CD4-positive, alpha-beta memory T cell (primary cell): ENCODE measurements at regions not wholly inside any gene's neighbourhood (a gene's known extent, or its start where the extent isn't known, plus 50 kb on each side); places are given as distances from the start of the nearest gene placed in this dataset.

ENCODE experiments used
- CTCF ChIA-PET: fragments of 350-600 bp; sonication (Branson Sonifier 250); formaldehyde crosslinking; loops from one replicate; lab custom pipeline; 2021; ENCODE audit warnings: inconsistent platforms; ENCODE audit not compliant: partially characterized antibody; lab: Charles Lee
- POLR2A ChIA-PET: fragments of 350-600 bp; sonication (Branson Sonifier 250); formaldehyde crosslinking; loops from one replicate; lab custom pipeline; 2021; ENCODE audit not compliant: partially characterized antibody; lab: Charles Lee
- DNase-seq, 5 donors: peaks; one replicate each; pipeline versions ENCODE4 v3.0.0 to v3.0.0-alpha.2; 2020 to 2022; ENCODE audit warnings: mixed read lengths in 1 of 5
- H3K27ac ChIP-seq: one replicate; pipeline ENCODE4 v1.7.0; 2013; ENCODE audit warnings: low read depth, low read length
- H3K27me3 ChIP-seq: 2 replicates; pipeline ENCODE4 v1.7.0; 2013; ENCODE audit warnings: mild to moderate bottlenecking, low read length, moderate library complexity; ENCODE audit not compliant: insufficient read depth
- H3K36me3 ChIP-seq: 2 replicates; pipeline ENCODE4 v1.7.0; 2013; ENCODE audit warnings: mild to moderate bottlenecking, low read length, moderate library complexity; ENCODE audit not compliant: insufficient read depth
- H3K4me1 ChIP-seq: 2 replicates; pipeline ENCODE4 v1.7.0; 2013; ENCODE audit warnings: mild to moderate bottlenecking, low read length, moderate library complexity; ENCODE audit not compliant: insufficient read depth
- H3K4me3 ChIP-seq, 2 donors: one replicate each; pipeline ENCODE4 v1.7.0; 2013; ENCODE audit warnings: low read length in 2 of 2, mild to moderate bottlenecking in 1 of 2
- H3K9me3 ChIP-seq, 2 donors: one replicate each; pipeline ENCODE4 v1.7.0; 2013; ENCODE audit warnings: low read length in 2 of 2, control low read depth in 1 of 2; ENCODE audit not compliant: control insufficient read depth in 1 of 2
- H3K27ac Mint-ChIP-seq, 7 donors: one replicate each; pipeline ENCODE4 v1.8.0; 2020 to 2021; ENCODE audit warnings: mixed read lengths in 7 of 7, mild to moderate bottlenecking in 6 of 7, inconsistent platforms in 3 of 7, moderate library complexity in 3 of 7
- H3K27me3 Mint-ChIP-seq, 2 donors: one replicate each; pipeline ENCODE4 v1.8.0; 2020 to 2021; ENCODE audit warnings: mixed read lengths in 2 of 2
- H3K36me3 Mint-ChIP-seq, 2 donors: one replicate each; pipeline ENCODE4 v1.8.0; 2020 to 2021; ENCODE audit warnings: mixed read lengths in 2 of 2, inconsistent platforms in 1 of 2, mild to moderate bottlenecking in 1 of 2
- H3K4me1 Mint-ChIP-seq, 4 donors: one replicate each; pipeline ENCODE4 v1.8.0; 2020 to 2021; ENCODE audit warnings: mixed read lengths in 4 of 4, mild to moderate bottlenecking in 1 of 4
- H3K4me3 Mint-ChIP-seq, 8 donors: one replicate each; pipeline ENCODE4 v1.8.0; 2020 to 2021; ENCODE audit warnings: mixed read lengths in 8 of 8, mild to moderate bottlenecking in 7 of 8, moderate library complexity in 6 of 8, inconsistent platforms in 3 of 8
- H3K9me3 Mint-ChIP-seq, 8 donors: one replicate each; pipeline ENCODE4 v1.8.0; 2020 to 2021; ENCODE audit warnings: mixed read lengths in 8 of 8, mild to moderate bottlenecking in 5 of 8, inconsistent platforms in 3 of 8, moderate library complexity in 1 of 8
- intact Hi-C: fragments of 100-400 bp; cut with micrococcal nuclease; formaldehyde crosslinking; loops from one replicate; pipeline ENCODE4 v1.15.1; 2023

- Mint-ChIP-seq H3K9me3 (peaks cover 0 to 2% (median 0%) of the 10 kb centered on the region in 8 donors), H3K36me3 (no peaks in the 10 kb centered on the region), H3K27ac (peak overlapping the region in 6 of 7 donors; percentile 52 to 87 (median 70)), H3K4me3 (peak overlapping the region; percentile 57 to 82 (median 76)), H3K27me3 (no peaks in the 10 kb centered on the region), H3K4me1 (peaks cover 38 to 69% (median 51%) of the 10 kb centered on the region in 4 donors)
- intact Hi-C loops: loop anchor here (1.0 to 2.0 kb wide), 3 partner anchors 7 to 14 kb away; no protein-coding TSS in a partner anchor
- POLR2A ChIA-PET: interaction anchor here (0.7 to 4.4 kb wide), 10 partner anchors 9 to 95 kb away, joined by 3 to 23 read pairs (median 6); partner anchors contain the start of gene MBNL1
- Histone ChIP-seq H3K9me3 (no peaks in the 10 kb centered on the region), H3K36me3 (no peaks in the 10 kb centered on the region), H3K27ac (peak overlapping the region; percentile 28), H3K4me1 (peaks cover 51% of the 10 kb centered on the region), H3K27me3 (no peaks in the 10 kb centered on the region), H3K4me3 (peak overlapping the region in 1 of 2 donors; percentile 18)
- CTCF ChIA-PET: interaction anchor here (0.7 to 2.8 kb wide), 3 partner anchors 25 to 40 kb away, joined by 3 to 7 read pairs (median 3); no protein-coding TSS in a partner anchor
- no peak for DNase-seq
Measured at GRCh38 chr3:152218602-152219001, 50.1 kb upstream of the MBNL1 start.
